ENCODE measurements at regions not wholly inside any gene's neighbourhood (a gene's known extent, or its start where the extent isn't known, plus 50 kb on each side); places are given as distances from the start of the nearest gene placed in this dataset.

DNA sequence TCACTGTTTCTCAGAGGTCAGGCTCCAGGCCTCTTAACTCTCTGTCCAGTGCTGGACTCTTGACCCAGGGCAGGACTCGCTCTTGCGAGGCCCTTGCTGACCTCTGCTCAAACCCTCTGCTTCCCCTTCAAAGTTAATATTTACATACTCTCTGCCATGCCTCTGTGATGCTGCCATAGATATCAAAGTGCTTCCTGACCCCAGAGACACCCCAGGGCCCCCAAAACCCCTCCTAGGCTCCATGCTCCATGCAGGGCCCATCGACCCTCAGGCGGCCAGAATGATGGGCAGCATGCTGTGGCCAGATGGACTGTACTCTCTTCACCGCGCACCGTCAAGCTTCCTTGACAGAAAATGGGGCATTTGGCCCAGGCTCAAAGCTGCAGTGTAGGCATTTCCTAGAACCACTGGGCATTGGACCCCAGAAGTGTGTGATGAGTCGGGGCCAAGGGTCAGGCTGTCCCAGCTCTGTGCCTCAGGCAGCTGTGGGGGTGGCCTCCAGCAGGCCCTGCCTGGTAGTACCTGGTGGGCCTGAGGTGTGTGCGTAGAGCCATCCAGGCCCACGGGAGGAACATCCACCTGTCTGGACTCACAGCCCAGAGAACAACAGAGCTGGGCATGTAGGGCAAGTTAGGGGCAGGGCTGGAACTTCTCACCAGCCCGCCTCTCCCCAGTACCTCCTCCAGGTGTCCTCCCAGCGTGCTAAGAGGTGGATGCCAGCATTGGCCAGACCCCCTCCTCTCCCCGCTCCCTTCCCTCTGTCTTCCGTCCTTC, 142.8 kb downstream of the VEGFA start (continued):
- TF ChIP-seq, protein P1, sequence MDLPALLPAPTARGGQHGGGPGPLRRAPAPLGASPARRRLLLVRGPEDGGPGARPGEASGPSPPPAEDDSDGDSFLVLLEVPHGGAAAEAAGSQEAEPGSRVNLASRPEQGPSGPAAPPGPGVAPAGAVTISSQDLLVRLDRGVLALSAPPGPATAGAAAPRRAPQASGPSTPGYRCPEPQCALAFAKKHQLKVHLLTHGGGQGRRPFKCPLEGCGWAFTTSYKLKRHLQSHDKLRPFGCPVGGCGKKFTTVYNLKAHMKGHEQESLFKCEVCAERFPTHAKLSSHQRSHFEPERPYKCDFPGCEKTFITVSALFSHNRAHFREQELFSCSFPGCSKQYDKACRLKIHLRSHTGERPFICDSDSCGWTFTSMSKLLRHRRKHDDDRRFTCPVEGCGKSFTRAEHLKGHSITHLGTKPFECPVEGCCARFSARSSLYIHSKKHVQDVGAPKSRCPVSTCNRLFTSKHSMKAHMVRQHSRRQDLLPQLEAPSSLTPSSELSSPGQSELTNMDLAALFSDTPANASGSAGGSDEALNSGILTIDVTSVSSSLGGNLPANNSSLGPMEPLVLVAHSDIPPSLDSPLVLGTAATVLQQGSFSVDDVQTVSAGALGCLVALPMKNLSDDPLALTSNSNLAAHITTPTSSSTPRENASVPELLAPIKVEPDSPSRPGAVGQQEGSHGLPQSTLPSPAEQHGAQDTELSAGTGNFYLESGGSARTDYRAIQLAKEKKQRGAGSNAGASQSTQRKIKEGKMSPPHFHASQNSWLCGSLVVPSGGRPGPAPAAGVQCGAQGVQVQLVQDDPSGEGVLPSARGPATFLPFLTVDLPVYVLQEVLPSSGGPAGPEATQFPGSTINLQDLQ (CRISPR knock-in tag; IDR thresholded peaks at IDR 0.05), result peak; percentile 64; the same call in 1 of the 2 replicates
- TF ChIP-seq ZNF547 (CRISPR knock-in tag; IDR thresholded peaks at IDR 0.05), result peak; percentile 36; the same call in 1 of the 2 replicates
- TF ChIP-seq RELA (CRISPR knock-in tag; IDR thresholded peaks at IDR 0.05), result no peak; the same call in 1 of the 2 replicates
- no peak for TF ChIP-seq RAD51 (IDR thresholded peaks at IDR 0.05; ENCODE audit: borderline replicate concordance)
- TF ChIP-seq RARA (CRISPR knock-in tag; IDR thresholded peaks at IDR 0.05), result peak; percentile 98
- TF ChIP-seq, protein P2, sequence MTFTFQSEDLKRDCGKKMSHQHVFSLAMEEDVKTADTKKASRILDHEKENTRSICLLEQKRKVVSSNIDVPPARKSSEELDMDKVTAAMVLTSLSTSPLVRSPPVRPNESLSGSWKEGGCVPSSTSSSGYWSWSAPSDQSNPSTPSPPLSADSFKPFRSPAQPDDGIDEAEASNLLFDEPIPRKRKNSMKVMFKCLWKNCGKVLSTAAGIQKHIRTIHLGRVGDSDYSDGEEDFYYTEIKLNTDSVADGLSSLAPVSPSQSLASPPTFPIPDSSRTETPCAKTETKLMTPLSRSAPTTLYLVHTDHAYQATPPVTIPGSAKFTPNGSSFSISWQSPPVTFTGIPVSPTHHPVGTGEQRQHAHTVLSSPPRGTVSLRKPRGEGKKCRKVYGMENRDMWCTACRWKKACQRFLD (CRISPR knock-in tag; IDR thresholded peaks at IDR 0.05; ENCODE audit: borderline replicate concordance), result peak; percentile 87; the same call in 1 of the 2 replicates
- TF ChIP-seq, protein P3, sequence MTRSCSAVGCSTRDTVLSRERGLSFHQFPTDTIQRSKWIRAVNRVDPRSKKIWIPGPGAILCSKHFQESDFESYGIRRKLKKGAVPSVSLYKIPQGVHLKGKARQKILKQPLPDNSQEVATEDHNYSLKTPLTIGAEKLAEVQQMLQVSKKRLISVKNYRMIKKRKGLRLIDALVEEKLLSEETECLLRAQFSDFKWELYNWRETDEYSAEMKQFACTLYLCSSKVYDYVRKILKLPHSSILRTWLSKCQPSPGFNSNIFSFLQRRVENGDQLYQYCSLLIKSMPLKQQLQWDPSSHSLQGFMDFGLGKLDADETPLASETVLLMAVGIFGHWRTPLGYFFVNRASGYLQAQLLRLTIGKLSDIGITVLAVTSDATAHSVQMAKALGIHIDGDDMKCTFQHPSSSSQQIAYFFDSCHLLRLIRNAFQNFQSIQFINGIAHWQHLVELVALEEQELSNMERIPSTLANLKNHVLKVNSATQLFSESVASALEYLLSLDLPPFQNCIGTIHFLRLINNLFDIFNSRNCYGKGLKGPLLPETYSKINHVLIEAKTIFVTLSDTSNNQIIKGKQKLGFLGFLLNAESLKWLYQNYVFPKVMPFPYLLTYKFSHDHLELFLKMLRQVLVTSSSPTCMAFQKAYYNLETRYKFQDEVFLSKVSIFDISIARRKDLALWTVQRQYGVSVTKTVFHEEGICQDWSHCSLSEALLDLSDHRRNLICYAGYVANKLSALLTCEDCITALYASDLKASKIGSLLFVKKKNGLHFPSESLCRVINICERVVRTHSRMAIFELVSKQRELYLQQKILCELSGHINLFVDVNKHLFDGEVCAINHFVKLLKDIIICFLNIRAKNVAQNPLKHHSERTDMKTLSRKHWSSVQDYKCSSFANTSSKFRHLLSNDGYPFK (CRISPR knock-in tag; IDR thresholded peaks at IDR 0.05; ENCODE audit: borderline replicate concordance), result peak; percentile 95; the same call in 1 of the 2 replicates
- peak; percentile 88 for TF ChIP-seq HDAC2 (CRISPR knock-in tag; IDR thresholded peaks at IDR 0.05)
- TF ChIP-seq, protein P4, sequence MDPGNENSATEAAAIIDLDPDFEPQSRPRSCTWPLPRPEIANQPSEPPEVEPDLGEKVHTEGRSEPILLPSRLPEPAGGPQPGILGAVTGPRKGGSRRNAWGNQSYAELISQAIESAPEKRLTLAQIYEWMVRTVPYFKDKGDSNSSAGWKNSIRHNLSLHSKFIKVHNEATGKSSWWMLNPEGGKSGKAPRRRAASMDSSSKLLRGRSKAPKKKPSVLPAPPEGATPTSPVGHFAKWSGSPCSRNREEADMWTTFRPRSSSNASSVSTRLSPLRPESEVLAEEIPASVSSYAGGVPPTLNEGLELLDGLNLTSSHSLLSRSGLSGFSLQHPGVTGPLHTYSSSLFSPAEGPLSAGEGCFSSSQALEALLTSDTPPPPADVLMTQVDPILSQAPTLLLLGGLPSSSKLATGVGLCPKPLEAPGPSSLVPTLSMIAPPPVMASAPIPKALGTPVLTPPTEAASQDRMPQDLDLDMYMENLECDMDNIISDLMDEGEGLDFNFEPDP (CRISPR knock-in tag; conservative IDR thresholded peaks at IDR 0.05), result no peak
- TF ChIP-seq, protein P5, sequence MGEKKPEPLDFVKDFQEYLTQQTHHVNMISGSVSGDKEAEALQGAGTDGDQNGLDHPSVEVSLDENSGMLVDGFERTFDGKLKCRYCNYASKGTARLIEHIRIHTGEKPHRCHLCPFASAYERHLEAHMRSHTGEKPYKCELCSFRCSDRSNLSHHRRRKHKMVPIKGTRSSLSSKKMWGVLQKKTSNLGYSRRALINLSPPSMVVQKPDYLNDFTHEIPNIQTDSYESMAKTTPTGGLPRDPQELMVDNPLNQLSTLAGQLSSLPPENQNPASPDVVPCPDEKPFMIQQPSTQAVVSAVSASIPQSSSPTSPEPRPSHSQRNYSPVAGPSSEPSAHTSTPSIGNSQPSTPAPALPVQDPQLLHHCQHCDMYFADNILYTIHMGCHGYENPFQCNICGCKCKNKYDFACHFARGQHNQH (CRISPR knock-in tag; IDR thresholded peaks at IDR 0.05), result peak; percentile 91
- TF ChIP-seq, protein P6, sequence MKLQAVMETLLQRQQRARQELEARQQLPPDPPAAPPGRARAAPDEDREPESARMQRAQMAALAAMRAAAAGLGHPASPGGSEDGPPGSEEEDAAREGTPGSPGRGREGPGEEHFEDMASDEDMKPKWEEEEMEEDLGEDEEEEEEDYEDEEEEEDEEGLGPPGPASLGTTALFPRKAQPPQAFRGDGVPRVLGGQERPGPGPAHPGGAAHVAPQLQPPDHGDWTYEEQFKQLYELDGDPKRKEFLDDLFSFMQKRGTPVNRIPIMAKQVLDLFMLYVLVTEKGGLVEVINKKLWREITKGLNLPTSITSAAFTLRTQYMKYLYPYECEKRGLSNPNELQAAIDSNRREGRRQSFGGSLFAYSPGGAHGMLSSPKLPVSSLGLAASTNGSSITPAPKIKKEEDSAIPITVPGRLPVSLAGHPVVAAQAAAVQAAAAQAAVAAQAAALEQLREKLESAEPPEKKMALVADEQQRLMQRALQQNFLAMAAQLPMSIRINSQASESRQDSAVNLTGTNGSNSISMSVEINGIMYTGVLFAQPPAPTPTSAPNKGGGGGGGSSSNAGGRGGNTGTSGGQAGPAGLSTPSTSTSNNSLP (IDR thresholded peaks at IDR 0.05; ENCODE audit: low read depth, low read length), result no peak; the same call in 1 of the 2 replicates
- TF ChIP-seq, protein P7, sequence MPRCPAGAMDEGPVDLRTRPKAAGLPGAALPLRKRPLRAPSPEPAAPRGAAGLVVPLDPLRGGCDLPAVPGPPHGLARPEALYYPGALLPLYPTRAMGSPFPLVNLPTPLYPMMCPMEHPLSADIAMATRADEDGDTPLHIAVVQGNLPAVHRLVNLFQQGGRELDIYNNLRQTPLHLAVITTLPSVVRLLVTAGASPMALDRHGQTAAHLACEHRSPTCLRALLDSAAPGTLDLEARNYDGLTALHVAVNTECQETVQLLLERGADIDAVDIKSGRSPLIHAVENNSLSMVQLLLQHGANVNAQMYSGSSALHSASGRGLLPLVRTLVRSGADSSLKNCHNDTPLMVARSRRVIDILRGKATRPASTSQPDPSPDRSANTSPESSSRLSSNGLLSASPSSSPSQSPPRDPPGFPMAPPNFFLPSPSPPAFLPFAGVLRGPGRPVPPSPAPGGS (CRISPR knock-in tag; IDR thresholded peaks at IDR 0.05), result peak; percentile 54; the same call in 1 of the 2 replicates
- TF ChIP-seq ZMYM2 (CRISPR knock-in tag; IDR thresholded peaks at IDR 0.05), result peak; percentile 4; the same call in 1 of the 2 replicates
- TF ChIP-seq PPARG (CRISPR knock-in tag; conservative IDR thresholded peaks at IDR 0.05), result peak; percentile 88
- no peak; the same call in 1 of the 2 replicates for TF ChIP-seq ZNF614 (CRISPR knock-in tag; IDR thresholded peaks at IDR 0.05; ENCODE audit: borderline replicate concordance)
